ENCODE measurements at regions not wholly inside any gene's neighbourhood (a gene's known extent, or its start where the extent isn't known, plus 50 kb on each side); places are given as distances from the start of the nearest gene placed in this dataset.

- no peaks in the 10 kb centered on the region for H3K27me3 ChIP-seq (ENCODE audit: control insufficient read depth, insufficient read depth, low read length)
- H3K18ac ChIP-seq (ENCODE audit: low read depth, low read length), result no peak overlapping the region
- no peak overlapping the region for H2BK15ac ChIP-seq (ENCODE audit: low read depth, low read length)
- TF ChIP-seq CEBPB (IDR thresholded peaks at IDR 0.05; ENCODE audit: low read depth, low read length) (no peak), BHLHE40 (IDR thresholded peaks at IDR 0.05; ENCODE audit: low read depth, low read length) (no peak), USF2 (IDR thresholded peaks at IDR 0.05; ENCODE audit: low read depth, low read length) (no peak), RAD21 (IDR thresholded peaks at IDR 0.05; ENCODE audit: low read length) (no peak), FOS (IDR thresholded peaks at IDR 0.05; ENCODE audit: low read depth, low read length) (no peak), RCOR1 (IDR thresholded peaks at IDR 0.05; ENCODE audit: insufficient replicate concordance, low read length) (no peak), SMC3 (IDR thresholded peaks at IDR 0.05; ENCODE audit: low read depth, low read length) (no peak), ELK1 (IDR thresholded peaks at IDR 0.05; ENCODE audit: borderline replicate concordance, low read depth, low read length) (no peak), NFE2L2 (IDR thresholded peaks at IDR 0.05; ENCODE audit: low read depth, low read length) (no peak), CHD1 (IDR thresholded peaks at IDR 0.05; ENCODE audit: low read depth, low read length) (no peak), MAZ (IDR thresholded peaks at IDR 0.05; ENCODE audit: borderline replicate concordance, low read depth, low read length) (no peak), CTCF (conservative IDR thresholded peaks at IDR 0.05; ENCODE audit: low read depth, low read length) (no peak), MXI1 (IDR thresholded peaks at IDR 0.05; ENCODE audit: borderline replicate concordance, low read depth, low read length) (no peak), RFX5 (IDR thresholded peaks at IDR 0.05; ENCODE audit: low read depth, low read length) (no peak), MAFK (IDR thresholded peaks at IDR 0.05; ENCODE audit: low read depth, low read length) (no peak), POLR2A (IDR thresholded peaks at IDR 0.05; ENCODE audit: low read depth, low read length) (no peak)
- no peak overlapping the region for H3K23ac ChIP-seq (ENCODE audit: low read depth, low read length)
- H3K4me3 ChIP-seq (ENCODE audit: insufficient read depth, low read depth, low read length), result no peak overlapping the region
- no peak overlapping the region for H2BK20ac ChIP-seq (ENCODE audit: low read depth, low read length)
- H3K4me1 ChIP-seq (ENCODE audit: control insufficient read depth, insufficient read depth, low read length), result no peaks in the 10 kb centered on the region
- H3K4me2 ChIP-seq (ENCODE audit: low read depth, low read length), result no peak overlapping the region
- no peaks in the 10 kb centered on the region for H4K20me1 ChIP-seq (ENCODE audit: insufficient read depth, low read length)
- H3K79me1 ChIP-seq (ENCODE audit: low read depth in 1 of 2, low read length in 2 of 2), result no peaks in the 10 kb centered on the region
- 87% methylated on average over 10 of the region's 14 CpGs; no CpG with 5 or more reads in 1 of the 2 experiments for WGBS, 2 experiments (ENCODE audit: extremely low coverage in 2 of 2, insufficient read length in 1 of 2)
- H3K56ac ChIP-seq (ENCODE audit: extremely low read depth, insufficient read depth, low read length), result no peak overlapping the region
- H3K9me3 ChIP-seq (ENCODE audit: control insufficient read depth, insufficient read depth, low read length), result peaks cover 55% of the 10 kb centered on the region
- no peak overlapping the region for H3K4ac ChIP-seq (ENCODE audit: low read depth, low read length)
- intact Hi-C loops (cut with micrococcal nuclease), result no loop called here
- H2AK9ac ChIP-seq (replicated peaks; ENCODE audit: low read depth, low read length, poor library complexity), result no peak overlapping the region
- H4K5ac ChIP-seq (ENCODE audit: low read depth, low read length), result no peak overlapping the region
- no peak overlapping the region for H4K8ac ChIP-seq (ENCODE audit: low read depth in 2 of 2, low read length in 2 of 2)
- H2BK5ac ChIP-seq (ENCODE audit: low read depth, low read length, poor library complexity, severe bottlenecking), result no peak overlapping the region
- H3K14ac ChIP-seq (replicated peaks; ENCODE audit: low read depth, low read length), result no peak overlapping the region
- H4K91ac ChIP-seq (ENCODE audit: insufficient read depth, low read depth, low read length), result no peak overlapping the region
- no peak overlapping the region for H2AK5ac ChIP-seq (ENCODE audit: low read depth, low read length)
- BruUV-seq (replicated peaks), result no TSS peak
- ChIA-PET CTCF (no interaction called here), POLR2A (ENCODE audit: unreplicated experiment) (no interaction called here)
- H3K36me3 ChIP-seq (ENCODE audit: control insufficient read depth, insufficient read depth, low read length), result no peaks in the 10 kb centered on the region
- H2AFZ ChIP-seq (replicated peaks; ENCODE audit: low read length, poor library complexity), result no peak overlapping the region
- in situ Hi-C loops (cut with MboI; ENCODE audit: low sequenced_read_pairs), result no loop called here
- no peak overlapping the region for H3K27ac ChIP-seq (ENCODE audit: insufficient read depth, low read length)
- no peak overlapping the region for H2BK120ac ChIP-seq (ENCODE audit: low read depth, low read length)
- no peak for ATAC-seq (ENCODE audit: low read depth)
- no peaks in the 10 kb centered on the region for H3K9me1 ChIP-seq (ENCODE audit: insufficient read depth, low read length)
- dilution Hi-C loops (cut with HindIII; ENCODE audit: low sequenced_read_pairs, unreplicated experiment), result no loop called here
- DNase-seq, result no peak
- H3K9ac ChIP-seq (ENCODE audit: low read depth, low read length), result no peak overlapping the region
Observed at GRCh38 chr19:22519152-22519551, 97.0 kb upstream of the ZNF98 start.
